HL-60 (cell line): ENCODE measurements at regions not wholly inside any gene's neighbourhood (a gene's known extent, or its start where the extent isn't known, plus 50 kb on each side); places are given as distances from the start of the nearest gene placed in this dataset.

Source experiments
- DNase-seq, 2 experiments: peaks; one replicate each; pipeline ENCODE4 v3.0.0-alpha.2; 2010 to 2020; ENCODE audit warnings: low read depth in 1 of 2, low spot score in 1 of 2
- H3K27ac ChIP-seq: fragments of 250-450 bp; sonication (Bioruptor Pico); replicated peaks from 2 replicates; pipeline ENCODE4 v1.5.1; 2020; ENCODE audit warnings: mild to moderate bottlenecking, moderate library complexity
- H3K27me3 ChIP-seq: fragments of 250-450 bp; sonication (Bioruptor Pico); 2 replicates; pipeline ENCODE4 v1.5.1; 2021; ENCODE audit warnings: mild to moderate bottlenecking, moderate library complexity; ENCODE audit not compliant: insufficient read depth, poor library complexity, severe bottlenecking
- H3K4me3 ChIP-seq: replicated peaks from 2 replicates; pipeline ENCODE4 v1.5.1; 2011; ENCODE audit warnings: mild to moderate bottlenecking, control low read depth, low read length; ENCODE audit not compliant: insufficient read depth
- CTCF ChIP-seq: IDR thresholded peaks from one replicate; pipeline ENCODE4 v1.5.1; 2011; ENCODE audit warnings: low read length, control low read depth, inconsistent platforms; ENCODE audit not compliant: insufficient read depth
- GABPA ChIP-seq: IDR thresholded peaks from 2 replicates; pipeline ENCODE4 v1.6.1; 2012; ENCODE audit warnings: low read depth
- POLR2AphosphoS5 ChIP-seq: IDR thresholded peaks from 2 replicates; pipeline ENCODE4 v1.6.1; 2012; ENCODE audit warnings: low read depth
- REST ChIP-seq: IDR thresholded peaks from 2 replicates; pipeline ENCODE4 v1.6.1; 2012; ENCODE audit warnings: low read depth; ENCODE audit not compliant: insufficient replicate concordance
- SPI1 ChIP-seq: IDR thresholded peaks from 2 replicates; pipeline ENCODE4 v1.6.1; 2012; ENCODE audit warnings: low read depth, mild to moderate bottlenecking, borderline replicate concordance

DNA sequence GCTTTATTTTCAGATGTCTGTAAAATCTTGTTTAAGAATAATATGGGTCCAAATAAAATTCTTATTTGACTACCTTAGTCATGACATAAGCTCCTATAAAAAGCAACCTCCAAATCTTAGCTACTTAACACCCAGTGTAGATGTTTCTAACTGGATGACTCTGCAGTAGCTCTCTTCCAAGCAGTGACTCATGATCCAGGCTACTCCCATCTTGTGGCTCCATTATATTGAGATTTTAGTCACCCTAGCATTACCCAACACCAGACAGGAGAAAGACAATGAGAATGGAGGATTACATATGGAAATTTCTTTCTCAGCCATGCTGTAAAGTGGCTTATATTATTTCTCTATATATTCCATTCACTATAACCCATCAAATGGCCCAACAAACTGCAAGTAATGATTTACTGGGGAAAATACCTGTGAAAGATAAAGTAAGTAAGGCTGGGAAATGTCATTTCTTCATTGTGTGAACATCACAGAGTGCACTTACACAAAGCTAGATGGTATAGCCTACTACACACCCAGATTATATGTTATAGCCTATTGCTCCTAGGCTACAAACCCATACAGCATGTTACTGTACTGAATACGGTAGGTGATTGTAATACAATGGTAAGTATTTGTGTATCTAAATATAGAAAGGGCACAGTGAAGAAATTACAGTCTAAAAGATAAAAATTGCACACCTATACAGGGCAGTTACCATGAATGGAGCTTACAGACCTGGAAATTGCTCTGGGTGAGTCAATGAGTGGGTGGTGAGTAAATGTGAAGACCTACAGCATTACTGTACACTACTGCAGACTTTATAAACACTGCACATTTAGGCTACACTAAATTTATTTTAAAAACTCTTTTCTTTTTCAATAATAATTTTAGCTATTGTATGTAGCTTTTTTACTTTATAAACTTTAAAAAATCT lies 163.2 kb downstream of the DYRK2 start:
- TF ChIP-seq REST = no peak
- no peak for TF ChIP-seq CTCF
- Histone ChIP-seq H3K4me3 (no peak overlapping the region), H3K27ac (no peak overlapping the region), H3K27me3 (no peaks in the 10 kb centered on the region)
- DNase-seq = no peak

- Histone ChIP-seq H3K4me3 (no peak overlapping the region), H3K27ac (no peak overlapping the region), H3K27me3 (no peaks in the 10 kb centered on the region)
- TF ChIP-seq SPI1 = no peak
- no peak for DNase-seq
These were observed 164.9 kb downstream of the DYRK2 start for GRCh38 chr12:67813456-67813904.

GRCh38 chr12:67816269-67816668 lies 167.7 kb downstream of the DYRK2 start:
- no peak overlapping the region for H3K4me3 ChIP-seq
- H3K27me3 ChIP-seq = no peaks in the 10 kb centered on the region
- TF ChIP-seq POLR2AphosphoS5 (no peak), GABPA (no peak), SPI1 (no peak), REST (no peak), CTCF (no peak)
- DNase-seq = no peak
- no peak overlapping the region for H3K27ac ChIP-seq

DNA sequence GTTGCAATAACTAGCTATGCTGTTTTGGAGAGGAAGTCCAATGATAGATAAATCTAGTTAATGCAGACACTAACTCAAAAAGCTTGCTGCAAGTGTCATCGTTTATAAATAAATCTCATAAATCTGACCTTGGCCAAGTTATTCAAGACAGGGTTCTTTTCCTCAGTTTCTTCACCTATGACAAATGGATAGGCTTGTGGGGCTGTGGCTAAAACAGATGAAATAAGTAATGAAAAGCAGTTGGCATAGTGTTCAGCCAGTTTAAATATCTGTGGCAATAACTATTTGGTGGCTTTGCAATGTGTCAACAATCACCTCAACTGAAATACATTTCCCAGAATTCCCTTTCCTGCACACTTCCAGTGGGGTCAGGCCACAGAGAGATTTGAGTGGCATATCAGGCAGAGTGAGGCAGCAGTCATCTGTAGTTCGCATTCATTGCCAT lies 169.9 kb downstream of the DYRK2 start:
- no peak for DNase-seq
- Histone ChIP-seq H3K27ac (no peak overlapping the region), H3K4me3 (no peak overlapping the region), H3K27me3 (no peaks in the 10 kb centered on the region)
- TF ChIP-seq REST = no peak
- no peak for TF ChIP-seq GABPA
- no peak for TF ChIP-seq CTCF
- no peak for TF ChIP-seq SPI1
- TF ChIP-seq POLR2AphosphoS5 = no peak
